Smooth muscle cell (in vitro differentiated cells): ENCODE measurements at regions not wholly inside any gene's neighbourhood (a gene's known extent, or its start where the extent isn't known, plus 50 kb on each side); places are given as distances from the start of the nearest gene placed in this dataset.

ENCODE experiments used
- DNase-seq: peaks from one replicate; lab custom pipeline; 2025; ENCODE audit not compliant: unreplicated experiment; lab: John Stamatoyannopoulos, UW
- H2AFZ ChIP-seq: fragments of 200-600 bp; sonication (generic); 2 replicates; pipeline ENCODE4 v1.6.0; 2016; ENCODE audit warnings: antibody characterized with exemption, low read depth, mild to moderate bottlenecking
- H3F3A ChIP-seq: fragments of 200-600 bp; sonication (generic); 2 replicates; pipeline ENCODE4 v1.6.0; 2017; ENCODE audit warnings: antibody characterized with exemption, low read depth
- H3K27ac ChIP-seq: fragments of 200-600 bp; sonication (generic); 2 replicates; pipeline ENCODE4 v1.5.1; 2016; ENCODE audit warnings: low read depth, mild to moderate bottlenecking
- H3K27me3 ChIP-seq: fragments of 200-600 bp; sonication (generic); 2 replicates; pipeline ENCODE4 v1.6.1; 2016; ENCODE audit warnings: low read depth, mild to moderate bottlenecking
- H3K36me3 ChIP-seq: fragments of 200-600 bp; sonication (generic); 2 replicates; pipeline ENCODE4 v1.5.1; 2016; ENCODE audit warnings: low read depth
- H3K4me1 ChIP-seq: fragments of 200-600 bp; sonication (generic); 2 replicates; pipeline ENCODE4 v1.5.1; 2016; ENCODE audit warnings: low read depth
- H3K4me2 ChIP-seq: fragments of 200-600 bp; sonication (generic); 2 replicates; pipeline ENCODE4 v1.6.0; 2016; ENCODE audit warnings: mild to moderate bottlenecking
- H3K4me3 ChIP-seq: fragments of 200-600 bp; sonication (generic); 2 replicates; pipeline ENCODE4 v1.5.1; 2016; ENCODE audit warnings: mild to moderate bottlenecking
- H3K79me2 ChIP-seq: fragments of 200-600 bp; sonication (generic); 2 replicates; pipeline ENCODE4 v1.6.0; 2016; ENCODE audit warnings: low read depth, mild to moderate bottlenecking
- H3K9ac ChIP-seq: fragments of 200-600 bp; sonication (generic); 2 replicates; pipeline ENCODE4 v1.6.0; 2016; ENCODE audit warnings: low read depth
- H3K9me3 ChIP-seq: fragments of 200-600 bp; sonication (generic); replicated peaks from 2 replicates; pipeline ENCODE4 v1.5.1; 2016; ENCODE audit warnings: low read depth
- H4K20me1 ChIP-seq: fragments of 200-600 bp; sonication (generic); 2 replicates; pipeline ENCODE4 v1.6.0; 2016; ENCODE audit warnings: low read depth
- CTCF ChIP-seq: fragments of 200-600 bp; sonication (generic); IDR thresholded peaks from 2 replicates; pipeline ENCODE4 v1.5.1; 2017; ENCODE audit warnings: borderline replicate concordance, mild to moderate bottlenecking, antibody characterized with exemption; ENCODE audit not compliant: insufficient read depth, poor library complexity, severe bottlenecking
- WGBS: methylation state at CpG from one replicate; pipeline ENCODE4 v1.1.7; 2016; ENCODE audit warnings: low lambda C conversion rate; 5-methylcytosine and 5-hydroxymethylcytosine counted together

DNA sequence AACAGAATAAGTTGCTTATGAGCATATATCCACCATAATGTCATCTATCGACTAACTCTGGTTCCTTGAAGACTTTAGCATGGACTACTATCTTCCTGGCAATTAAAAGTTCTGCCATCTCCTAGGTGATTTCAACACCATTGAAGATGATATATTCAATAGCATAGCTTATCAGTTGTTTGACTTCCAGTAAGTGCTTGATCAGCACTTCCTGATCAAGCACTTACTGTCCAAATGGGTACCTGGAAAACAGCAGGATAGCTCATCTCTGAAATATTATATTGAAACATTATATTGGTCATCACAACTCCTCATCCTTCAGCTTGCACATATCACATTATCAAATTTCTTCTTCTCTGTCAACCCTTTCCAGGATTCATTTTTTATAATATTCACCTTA is 75.5 kb upstream of the HMGCLL1 start:
- H3K4me2 ChIP-seq = no peak overlapping the region
- TF ChIP-seq CTCF = no peak
- H3F3A ChIP-seq = no peaks in the 10 kb centered on the region
- no peaks in the 10 kb centered on the region for H3K27me3 ChIP-seq
- no peak overlapping the region for H3K27ac ChIP-seq
- no peaks in the 10 kb centered on the region for H3K9me3 ChIP-seq
- no peak overlapping the region for H3K4me3 ChIP-seq
- WGBS = 85% methylated on average over 1 of the region's 1 CpG
- H3K9ac ChIP-seq = no peak overlapping the region
- no peaks in the 10 kb centered on the region for H4K20me1 ChIP-seq
- no peaks in the 10 kb centered on the region for H3K36me3 ChIP-seq
- no peak for DNase-seq
- no peaks in the 10 kb centered on the region for H3K4me1 ChIP-seq
- no peaks in the 10 kb centered on the region for H3K79me2 ChIP-seq
- no peak overlapping the region for H2AFZ ChIP-seq

DNA sequence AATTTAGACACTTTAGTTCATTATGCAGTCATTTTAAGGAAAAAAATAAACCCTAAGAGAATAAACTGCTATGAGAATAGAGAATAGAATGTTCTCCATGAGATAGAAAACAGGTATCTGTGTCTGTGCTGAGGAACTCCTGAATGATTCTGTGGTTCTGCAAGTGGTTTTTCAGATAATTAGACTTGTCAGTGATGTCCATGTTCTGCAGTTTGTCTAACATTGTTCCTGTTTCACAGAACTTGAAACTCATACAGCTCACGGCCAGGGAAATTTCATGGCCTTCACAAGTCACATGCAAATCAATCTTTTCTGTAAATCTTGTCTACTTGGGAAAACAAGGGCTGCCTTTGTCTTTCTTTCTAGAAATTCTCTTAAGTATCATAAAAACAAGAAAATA is 73.4 kb upstream of the HMGCLL1 start:
- Histone ChIP-seq H3K27ac (peak overlapping the region; percentile 3), H2AFZ (no peak overlapping the region), H3K36me3 (no peaks in the 10 kb centered on the region), H3K27me3 (no peaks in the 10 kb centered on the region), H3K4me2 (no peak overlapping the region), H3K4me3 (no peak overlapping the region), H3K4me1 (no peaks in the 10 kb centered on the region), H3K79me2 (no peaks in the 10 kb centered on the region), H4K20me1 (no peaks in the 10 kb centered on the region), H3K9me3 (no peaks in the 10 kb centered on the region), H3F3A (no peaks in the 10 kb centered on the region), H3K9ac (no peak overlapping the region)
- WGBS = 73% methylated on average over 1 of the region's 1 CpG
- no peak for DNase-seq
- TF ChIP-seq CTCF = no peak

DNA sequence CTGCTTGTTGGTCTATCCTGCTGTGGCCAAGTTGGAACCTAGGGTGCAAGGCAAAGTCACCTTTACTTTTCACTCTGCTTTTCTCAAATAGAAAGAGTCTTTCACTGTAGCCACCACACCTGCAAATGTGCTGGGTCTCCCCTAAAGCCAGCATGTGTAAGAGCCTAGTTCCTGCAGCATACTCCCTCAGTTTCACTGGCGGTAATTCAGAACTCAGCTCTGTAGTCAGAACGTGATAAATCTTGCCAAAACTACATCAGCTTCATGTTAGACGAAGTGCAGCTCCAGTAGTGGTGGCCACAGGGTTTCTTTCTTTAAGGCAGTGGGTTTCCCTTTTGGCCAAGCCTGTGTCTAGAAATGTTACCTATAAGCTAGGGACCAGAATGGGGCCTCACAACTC is 72.0 kb upstream of the HMGCLL1 start:
- Histone ChIP-seq H4K20me1 (no peaks in the 10 kb centered on the region), H3K4me1 (no peaks in the 10 kb centered on the region), H3K9me3 (no peaks in the 10 kb centered on the region), H3K4me2 (no peak overlapping the region), H3K27me3 (no peaks in the 10 kb centered on the region), H3F3A (no peaks in the 10 kb centered on the region), H3K4me3 (no peak overlapping the region), H3K27ac (no peak overlapping the region), H3K79me2 (no peaks in the 10 kb centered on the region), H3K9ac (no peak overlapping the region), H2AFZ (no peak overlapping the region), H3K36me3 (no peaks in the 10 kb centered on the region)
- no peak for TF ChIP-seq CTCF
- DNase-seq = no peak
- WGBS = 90% methylated on average over 3 of the region's 3 CpGs

GRCh38 chr6:55643861-55644260 is 64.9 kb upstream of the HMGCLL1 start:
- peaks cover 5% of the 10 kb centered on the region for H3K36me3 ChIP-seq
- H3K27ac ChIP-seq = no peak overlapping the region
- no peak for TF ChIP-seq CTCF
- DNase-seq = no peak
- no peak overlapping the region for H2AFZ ChIP-seq
- no peaks in the 10 kb centered on the region for H3F3A ChIP-seq
- H3K9ac ChIP-seq = no peak overlapping the region
- no peaks in the 10 kb centered on the region for H3K27me3 ChIP-seq
- no peak overlapping the region for H3K4me2 ChIP-seq
- no peak overlapping the region for H3K4me3 ChIP-seq
- H4K20me1 ChIP-seq = no peaks in the 10 kb centered on the region
- H3K9me3 ChIP-seq = no peaks in the 10 kb centered on the region
- no peaks in the 10 kb centered on the region for H3K4me1 ChIP-seq
- no peaks in the 10 kb centered on the region for H3K79me2 ChIP-seq
